ENCODE measurements at regions not wholly inside any gene's neighbourhood (a gene's known extent, or its start where the extent isn't known, plus 50 kb on each side); places are given as distances from the start of the nearest gene placed in this dataset.
A peak's percentile ranks its signal among the peaks of the same experiment; 100 is the strongest.

DNA sequence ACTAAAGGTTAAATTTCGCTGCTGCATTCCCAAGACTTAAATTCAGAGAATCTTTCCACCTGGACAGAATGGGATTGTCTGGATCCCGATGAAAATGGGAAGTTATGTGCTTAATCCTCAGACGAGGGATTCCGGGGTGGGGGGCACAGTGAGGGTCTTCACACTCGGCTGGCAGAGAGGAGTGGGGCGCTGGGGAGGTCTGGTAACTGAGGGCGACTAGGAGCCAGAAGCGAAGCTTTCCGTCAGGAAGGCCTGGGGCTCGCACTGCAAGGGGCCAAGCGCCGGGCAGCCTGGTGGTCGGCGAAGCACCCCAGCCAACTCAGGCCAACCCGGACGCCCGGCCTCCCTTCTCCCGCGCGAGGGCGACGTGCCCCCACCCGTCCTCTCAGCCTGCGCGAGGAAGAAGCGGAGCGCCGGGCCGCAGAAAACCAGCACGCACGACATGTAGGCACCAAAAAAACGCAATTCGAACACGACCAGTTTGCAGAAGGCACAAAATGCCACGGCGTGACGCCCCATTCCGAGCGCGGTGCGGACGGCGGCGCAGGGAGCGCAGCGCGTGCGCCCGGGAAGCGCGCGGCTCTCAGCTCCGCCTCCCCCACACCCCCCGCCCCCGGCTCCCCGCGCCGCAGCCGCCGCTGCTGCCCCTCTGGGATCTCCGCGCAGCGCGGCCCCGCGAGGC is 188.1 kb downstream of the ZEB2 start (continued):
- TF ChIP-seq NFE2L1 (tag; IDR thresholded peaks at IDR 0.05; ENCODE audit: borderline replicate concordance, low read depth) (no peak), BRF1 (IDR thresholded peaks at IDR 0.05; ENCODE audit: borderline replicate concordance, extremely low read depth, insufficient read length) (no peak), SMARCA4 (IDR thresholded peaks at IDR 0.05) (no peak), NFATC3 (IDR thresholded peaks at IDR 0.05) (no peak), GATAD2A (IDR thresholded peaks at IDR 0.05) (peak; percentile 36; the same call in 1 of the 2 replicates), ZC3H8 (IDR thresholded peaks at IDR 0.05) (no peak), GABPB2 (CRISPR knock-in tag; conservative IDR thresholded peaks at IDR 0.05) (no peak), ZNF324 (CRISPR knock-in tag; IDR thresholded peaks at IDR 0.05) (no peak), MAFF (IDR thresholded peaks at IDR 0.05; ENCODE audit: low read length) (no peak), MIER1 (IDR thresholded peaks at IDR 0.05; ENCODE audit: low read depth) (0 out of 2 replicates have a peak, but pooled peaks have one; percentile 28), HDGF (IDR thresholded peaks at IDR 0.05) (no peak), STAT5A (IDR thresholded peaks at IDR 0.05; ENCODE audit: borderline replicate concordance, low read length) (no peak), DPF2 (IDR thresholded peaks at IDR 0.05) (peak; percentile 12; the same call in 1 of the 2 replicates)
- TF ChIP-seq, protein P1, sequence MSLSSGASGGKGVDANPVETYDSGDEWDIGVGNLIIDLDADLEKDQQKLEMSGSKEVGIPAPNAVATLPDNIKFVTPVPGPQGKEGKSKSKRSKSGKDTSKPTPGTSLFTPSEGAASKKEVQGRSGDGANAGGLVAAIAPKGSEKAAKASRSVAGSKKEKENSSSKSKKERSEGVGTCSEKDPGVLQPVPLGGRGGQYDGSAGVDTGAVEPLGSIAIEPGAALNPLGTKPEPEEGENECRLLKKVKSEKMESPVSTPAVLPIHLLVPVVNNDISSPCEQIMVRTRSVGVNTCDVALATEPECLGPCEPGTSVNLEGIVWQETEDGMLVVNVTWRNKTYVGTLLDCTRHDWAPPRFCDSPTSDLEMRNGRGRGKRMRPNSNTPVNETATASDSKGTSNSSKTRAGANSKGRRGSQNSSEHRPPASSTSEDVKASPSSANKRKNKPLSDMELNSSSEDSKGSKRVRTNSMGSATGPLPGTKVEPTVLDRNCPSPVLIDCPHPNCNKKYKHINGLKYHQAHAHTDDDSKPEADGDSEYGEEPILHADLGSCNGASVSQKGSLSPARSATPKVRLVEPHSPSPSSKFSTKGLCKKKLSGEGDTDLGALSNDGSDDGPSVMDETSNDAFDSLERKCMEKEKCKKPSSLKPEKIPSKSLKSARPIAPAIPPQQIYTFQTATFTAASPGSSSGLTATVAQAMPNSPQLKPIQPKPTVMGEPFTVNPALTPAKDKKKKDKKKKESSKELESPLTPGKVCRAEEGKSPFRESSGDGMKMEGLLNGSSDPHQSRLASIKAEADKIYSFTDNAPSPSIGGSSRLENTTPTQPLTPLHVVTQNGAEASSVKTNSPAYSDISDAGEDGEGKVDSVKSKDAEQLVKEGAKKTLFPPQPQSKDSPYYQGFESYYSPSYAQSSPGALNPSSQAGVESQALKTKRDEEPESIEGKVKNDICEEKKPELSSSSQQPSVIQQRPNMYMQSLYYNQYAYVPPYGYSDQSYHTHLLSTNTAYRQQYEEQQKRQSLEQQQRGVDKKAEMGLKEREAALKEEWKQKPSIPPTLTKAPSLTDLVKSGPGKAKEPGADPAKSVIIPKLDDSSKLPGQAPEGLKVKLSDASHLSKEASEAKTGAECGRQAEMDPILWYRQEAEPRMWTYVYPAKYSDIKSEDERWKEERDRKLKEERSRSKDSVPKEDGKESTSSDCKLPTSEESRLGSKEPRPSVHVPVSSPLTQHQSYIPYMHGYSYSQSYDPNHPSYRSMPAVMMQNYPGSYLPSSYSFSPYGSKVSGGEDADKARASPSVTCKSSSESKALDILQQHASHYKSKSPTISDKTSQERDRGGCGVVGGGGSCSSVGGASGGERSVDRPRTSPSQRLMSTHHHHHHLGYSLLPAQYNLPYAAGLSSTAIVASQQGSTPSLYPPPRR (CRISPR knock-in tag; IDR thresholded peaks at IDR 0.05; ENCODE audit: borderline replicate concordance): no peak
- TF ChIP-seq, protein P2, sequence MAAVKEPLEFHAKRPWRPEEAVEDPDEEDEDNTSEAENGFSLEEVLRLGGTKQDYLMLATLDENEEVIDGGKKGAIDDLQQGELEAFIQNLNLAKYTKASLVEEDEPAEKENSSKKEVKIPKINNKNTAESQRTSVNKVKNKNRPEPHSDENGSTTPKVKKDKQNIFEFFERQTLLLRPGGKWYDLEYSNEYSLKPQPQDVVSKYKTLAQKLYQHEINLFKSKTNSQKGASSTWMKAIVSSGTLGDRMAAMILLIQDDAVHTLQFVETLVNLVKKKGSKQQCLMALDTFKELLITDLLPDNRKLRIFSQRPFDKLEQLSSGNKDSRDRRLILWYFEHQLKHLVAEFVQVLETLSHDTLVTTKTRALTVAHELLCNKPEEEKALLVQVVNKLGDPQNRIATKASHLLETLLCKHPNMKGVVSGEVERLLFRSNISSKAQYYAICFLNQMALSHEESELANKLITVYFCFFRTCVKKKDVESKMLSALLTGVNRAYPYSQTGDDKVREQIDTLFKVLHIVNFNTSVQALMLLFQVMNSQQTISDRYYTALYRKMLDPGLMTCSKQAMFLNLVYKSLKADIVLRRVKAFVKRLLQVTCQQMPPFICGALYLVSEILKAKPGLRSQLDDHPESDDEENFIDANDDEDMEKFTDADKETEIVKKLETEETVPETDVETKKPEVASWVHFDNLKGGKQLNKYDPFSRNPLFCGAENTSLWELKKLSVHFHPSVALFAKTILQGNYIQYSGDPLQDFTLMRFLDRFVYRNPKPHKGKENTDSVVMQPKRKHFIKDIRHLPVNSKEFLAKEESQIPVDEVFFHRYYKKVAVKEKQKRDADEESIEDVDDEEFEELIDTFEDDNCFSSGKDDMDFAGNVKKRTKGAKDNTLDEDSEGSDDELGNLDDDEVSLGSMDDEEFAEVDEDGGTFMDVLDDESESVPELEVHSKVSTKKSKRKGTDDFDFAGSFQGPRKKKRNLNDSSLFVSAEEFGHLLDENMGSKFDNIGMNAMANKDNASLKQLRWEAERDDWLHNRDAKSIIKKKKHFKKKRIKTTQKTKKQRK (IDR thresholded peaks at IDR 0.05; ENCODE audit: borderline replicate concordance, low read depth, low read length): no peak
- TF ChIP-seq, protein P3, sequence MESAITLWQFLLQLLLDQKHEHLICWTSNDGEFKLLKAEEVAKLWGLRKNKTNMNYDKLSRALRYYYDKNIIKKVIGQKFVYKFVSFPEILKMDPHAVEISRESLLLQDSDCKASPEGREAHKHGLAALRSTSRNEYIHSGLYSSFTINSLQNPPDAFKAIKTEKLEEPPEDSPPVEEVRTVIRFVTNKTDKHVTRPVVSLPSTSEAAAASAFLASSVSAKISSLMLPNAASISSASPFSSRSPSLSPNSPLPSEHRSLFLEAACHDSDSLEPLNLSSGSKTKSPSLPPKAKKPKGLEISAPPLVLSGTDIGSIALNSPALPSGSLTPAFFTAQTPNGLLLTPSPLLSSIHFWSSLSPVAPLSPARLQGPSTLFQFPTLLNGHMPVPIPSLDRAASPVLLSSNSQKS (CRISPR knock-in tag; IDR thresholded peaks at IDR 0.05): no peak
- TF ChIP-seq, protein P4, sequence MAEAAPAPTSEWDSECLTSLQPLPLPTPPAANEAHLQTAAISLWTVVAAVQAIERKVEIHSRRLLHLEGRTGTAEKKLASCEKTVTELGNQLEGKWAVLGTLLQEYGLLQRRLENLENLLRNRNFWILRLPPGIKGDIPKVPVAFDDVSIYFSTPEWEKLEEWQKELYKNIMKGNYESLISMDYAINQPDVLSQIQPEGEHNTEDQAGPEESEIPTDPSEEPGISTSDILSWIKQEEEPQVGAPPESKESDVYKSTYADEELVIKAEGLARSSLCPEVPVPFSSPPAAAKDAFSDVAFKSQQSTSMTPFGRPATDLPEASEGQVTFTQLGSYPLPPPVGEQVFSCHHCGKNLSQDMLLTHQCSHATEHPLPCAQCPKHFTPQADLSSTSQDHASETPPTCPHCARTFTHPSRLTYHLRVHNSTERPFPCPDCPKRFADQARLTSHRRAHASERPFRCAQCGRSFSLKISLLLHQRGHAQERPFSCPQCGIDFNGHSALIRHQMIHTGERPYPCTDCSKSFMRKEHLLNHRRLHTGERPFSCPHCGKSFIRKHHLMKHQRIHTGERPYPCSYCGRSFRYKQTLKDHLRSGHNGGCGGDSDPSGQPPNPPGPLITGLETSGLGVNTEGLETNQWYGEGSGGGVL (CRISPR knock-in tag; IDR thresholded peaks at IDR 0.05): no peak
- TF ChIP-seq, protein P5, sequence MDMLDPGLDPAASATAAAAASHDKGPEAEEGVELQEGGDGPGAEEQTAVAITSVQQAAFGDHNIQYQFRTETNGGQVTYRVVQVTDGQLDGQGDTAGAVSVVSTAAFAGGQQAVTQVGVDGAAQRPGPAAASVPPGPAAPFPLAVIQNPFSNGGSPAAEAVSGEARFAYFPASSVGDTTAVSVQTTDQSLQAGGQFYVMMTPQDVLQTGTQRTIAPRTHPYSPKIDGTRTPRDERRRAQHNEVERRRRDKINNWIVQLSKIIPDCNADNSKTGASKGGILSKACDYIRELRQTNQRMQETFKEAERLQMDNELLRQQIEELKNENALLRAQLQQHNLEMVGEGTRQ (CRISPR knock-in tag; IDR thresholded peaks at IDR 0.05): no peak
